NOMO-1 (cell line): ENCODE measurements at regions not wholly inside any gene's neighbourhood (a gene's known extent, or its start where the extent isn't known, plus 50 kb on each side); places are given as distances from the start of the nearest gene placed in this dataset.
A peak's percentile ranks its signal among the peaks of the same experiment; 100 is the strongest.

Source experiments
- DNase-seq, 2 experiments: peaks; one replicate each; lab custom pipeline; 2025; ENCODE audit not compliant: unreplicated experiment in 2 of 2; lab: John Stamatoyannopoulos, UW

DNA sequence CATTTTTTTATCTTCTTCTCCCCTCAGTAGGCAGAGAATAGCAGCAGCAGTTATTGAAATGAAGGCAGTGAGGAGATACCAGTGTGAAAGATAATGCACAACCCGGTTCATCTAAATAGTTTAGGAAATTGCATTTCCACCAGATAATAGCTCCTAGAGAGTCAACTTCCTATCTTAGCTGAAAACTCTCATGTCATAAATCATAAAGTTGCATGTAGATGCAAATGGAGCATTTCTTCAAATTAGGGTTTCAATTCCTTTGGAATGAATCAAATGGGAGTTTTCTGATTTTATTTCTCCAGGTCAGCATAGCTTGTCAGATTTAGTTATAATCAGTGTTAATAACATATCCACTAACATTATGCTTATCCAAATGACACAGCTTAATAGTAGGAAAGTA lies 335.3 kb downstream of the CNTNAP4 start:
- no peak for DNase-seq

- DNase-seq = no peak
Measured at GRCh38 chr16:76614269-76614668, 337.1 kb downstream of the CNTNAP4 start.

GRCh38 chr16:76622876-76623275 lies 345.7 kb downstream of the CNTNAP4 start:
- DNase-seq = no peak

DNA sequence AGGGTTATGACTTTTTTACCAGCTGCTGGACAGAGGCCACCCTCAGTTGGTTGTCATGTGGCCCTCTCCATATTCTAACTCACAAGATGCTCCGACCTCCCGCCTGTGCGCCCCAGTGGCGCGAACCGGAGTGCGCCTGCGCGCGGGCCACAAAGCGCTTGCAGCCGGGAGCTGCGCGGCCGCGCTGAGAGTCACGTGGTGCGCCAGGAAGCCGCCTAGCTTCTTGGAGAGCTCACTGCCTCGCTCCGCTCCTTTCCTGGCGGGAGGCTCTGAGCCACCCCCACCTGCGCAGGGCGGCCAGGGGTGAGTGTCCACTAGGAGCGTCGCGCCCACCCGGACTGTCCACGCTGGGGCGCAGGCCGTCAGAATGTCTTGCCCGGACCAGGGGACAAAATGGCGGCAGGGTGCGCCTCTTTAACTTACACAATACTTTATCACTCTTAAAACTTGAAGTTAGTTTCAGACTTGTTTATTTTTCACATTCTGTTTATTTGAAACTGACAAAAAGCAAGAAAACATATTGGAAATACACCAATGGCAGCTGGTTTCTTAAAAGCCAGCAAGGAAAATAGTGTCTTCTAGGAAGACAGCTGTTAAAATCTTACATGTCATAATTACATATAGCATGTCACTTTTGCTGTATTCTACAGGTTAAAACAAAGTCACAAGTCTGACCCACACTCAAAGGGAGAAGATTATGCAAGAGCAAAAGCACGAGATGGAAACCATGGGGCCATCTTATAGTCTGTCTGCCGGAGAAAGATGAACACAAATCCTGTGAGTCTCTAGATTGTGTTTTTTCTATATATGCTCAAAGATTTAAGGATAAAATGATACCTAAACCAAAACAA lies 357.9 kb downstream of the CNTNAP4 start:
- no peak for DNase-seq

GRCh38 chr16:76639685-76640289 lies 362.6 kb downstream of the CNTNAP4 start:
- DNase-seq = peak; percentile 7

DNA sequence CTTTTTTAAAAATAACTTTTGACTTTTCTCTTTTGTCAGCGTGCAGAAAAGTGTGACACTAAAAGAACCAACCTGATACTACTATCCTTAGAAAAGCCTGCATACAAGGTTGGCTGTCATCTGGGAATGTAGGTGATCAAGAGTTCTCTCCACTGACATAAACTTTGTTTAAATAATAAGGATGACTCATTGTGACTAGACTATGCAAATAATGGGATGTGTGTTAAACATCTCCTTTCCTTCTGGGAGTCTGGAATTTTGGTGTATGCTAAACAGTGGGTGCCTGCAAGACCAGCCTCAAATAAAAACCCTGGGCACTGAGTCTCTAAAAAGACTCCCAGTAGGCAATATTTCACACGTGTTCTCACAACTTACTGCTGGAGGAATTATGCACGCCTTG lies 373.4 kb downstream of the CNTNAP4 start:
- DNase-seq = no peak

DNA sequence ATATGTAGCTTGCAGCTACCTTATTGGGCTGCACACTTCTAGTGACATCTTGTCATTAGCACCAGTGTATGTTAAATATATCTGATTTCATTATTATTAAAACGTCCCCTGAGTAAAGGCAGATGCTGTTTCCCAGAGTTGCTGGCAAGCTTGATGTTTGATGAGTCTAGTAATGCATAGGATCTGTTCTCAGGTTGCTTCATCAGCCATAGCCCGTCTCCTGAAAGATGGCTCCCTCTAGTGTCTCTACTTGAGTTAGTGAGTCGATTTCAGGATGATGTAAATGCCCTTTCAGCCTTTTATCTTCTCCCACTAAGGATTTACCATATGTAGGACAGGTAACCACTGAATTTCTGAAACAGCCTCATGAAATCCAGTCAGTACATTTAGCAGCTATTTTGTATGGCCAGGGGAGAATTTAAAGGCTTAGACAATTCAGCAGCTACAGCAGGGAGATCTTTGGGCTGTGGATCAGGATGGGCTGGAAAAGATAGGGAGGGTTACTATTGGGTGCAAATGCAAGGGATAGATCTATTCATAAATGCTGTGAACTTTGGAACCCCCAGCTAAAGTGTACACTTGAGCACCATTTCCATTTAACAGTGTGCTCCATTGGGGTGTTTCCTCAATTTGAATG lies 376.3 kb downstream of the CNTNAP4 start:
- peak; percentile 5 to 57 for DNase-seq

GRCh38 chr16:76654088-76654820 lies 377.1 kb downstream of the CNTNAP4 start:
- no peak for DNase-seq

GRCh38 chr16:76656994-76657393 lies 379.8 kb downstream of the CNTNAP4 start:
- DNase-seq = no peak

DNA sequence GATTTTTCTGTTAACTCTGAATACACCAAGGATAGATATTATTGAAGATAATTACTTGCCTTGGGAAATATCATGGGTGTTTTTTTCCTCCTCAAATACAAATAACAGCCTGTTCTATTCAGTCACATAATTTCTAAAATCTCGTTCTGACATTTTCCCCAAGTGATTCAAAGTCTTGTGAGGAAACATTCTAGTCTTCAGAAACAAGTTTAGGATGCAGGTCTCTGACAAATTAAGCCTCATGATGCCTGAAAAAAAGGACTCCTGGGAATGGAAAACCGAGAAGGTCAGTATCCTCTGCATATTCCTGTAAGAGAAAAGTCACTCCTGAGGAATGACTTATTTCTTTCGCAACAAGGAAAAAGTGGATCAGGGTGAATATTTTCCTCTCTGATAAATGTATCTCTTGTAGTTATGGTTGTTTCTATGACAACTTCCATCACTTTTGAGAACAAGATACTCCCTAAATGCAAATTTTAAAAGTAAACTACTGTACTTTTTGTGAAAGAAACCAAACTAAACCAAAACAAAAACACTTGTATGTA lies 384.6 kb downstream of the CNTNAP4 start:
- DNase-seq = no peak

DNA sequence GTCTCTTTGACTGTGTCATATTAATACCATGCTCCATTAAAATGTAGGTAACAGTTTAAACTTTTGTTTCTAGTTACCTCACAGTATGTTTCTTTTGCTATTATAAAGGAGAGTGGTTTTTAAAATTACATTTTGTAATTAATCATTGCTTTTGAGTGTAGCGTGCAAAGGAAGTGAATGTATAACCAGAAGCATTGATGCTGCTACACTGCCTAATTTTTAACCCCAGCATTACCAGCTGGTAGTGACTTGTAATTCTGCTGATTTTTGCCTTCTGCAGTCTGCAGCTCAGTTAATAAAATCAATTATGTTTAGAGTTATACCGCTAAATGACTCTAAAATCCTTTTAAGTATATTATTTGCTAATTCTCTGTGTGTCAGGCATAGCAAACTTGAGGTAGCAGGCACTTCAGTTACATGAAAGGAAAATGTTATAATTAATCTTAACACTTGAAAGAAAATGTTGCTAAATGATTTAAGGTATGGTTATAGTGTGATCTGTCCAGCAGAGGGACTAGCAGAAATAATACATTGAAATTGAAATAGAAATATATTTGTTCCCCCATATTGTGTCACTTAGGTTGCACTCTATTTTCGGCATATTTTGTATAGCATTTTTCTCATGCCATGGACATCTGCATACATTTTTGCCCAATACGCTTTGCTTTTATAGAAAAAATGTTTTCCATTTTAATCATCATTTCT lies 388.5 kb downstream of the CNTNAP4 start:
- no peak for DNase-seq

GRCh38 chr16:76668207-76668725 lies 391.1 kb downstream of the CNTNAP4 start:
- peak; percentile 1 to 7 for DNase-seq

DNA sequence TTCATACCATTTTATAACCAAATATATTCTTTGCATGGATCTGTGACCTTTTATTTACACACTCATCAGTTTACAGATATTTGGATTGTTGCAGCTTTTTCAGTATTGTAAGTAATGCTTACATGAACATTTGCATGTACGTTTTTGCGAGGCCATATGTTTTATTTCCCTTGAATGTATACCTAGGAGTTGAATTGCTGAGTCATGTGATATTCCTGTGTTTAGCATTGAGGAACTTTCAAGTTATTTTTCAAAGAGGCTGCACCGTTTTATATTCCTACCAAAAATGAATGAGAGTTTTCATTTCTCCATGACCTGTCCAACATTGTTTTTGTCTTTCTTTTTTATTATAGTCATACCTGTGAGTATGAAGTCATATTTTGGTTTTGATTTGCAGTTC lies 392.1 kb downstream of the CNTNAP4 start:
- no peak for DNase-seq

- no peak for DNase-seq
Measured at GRCh38 chr16:76670125-76670857, 393.1 kb downstream of the CNTNAP4 start.

DNA sequence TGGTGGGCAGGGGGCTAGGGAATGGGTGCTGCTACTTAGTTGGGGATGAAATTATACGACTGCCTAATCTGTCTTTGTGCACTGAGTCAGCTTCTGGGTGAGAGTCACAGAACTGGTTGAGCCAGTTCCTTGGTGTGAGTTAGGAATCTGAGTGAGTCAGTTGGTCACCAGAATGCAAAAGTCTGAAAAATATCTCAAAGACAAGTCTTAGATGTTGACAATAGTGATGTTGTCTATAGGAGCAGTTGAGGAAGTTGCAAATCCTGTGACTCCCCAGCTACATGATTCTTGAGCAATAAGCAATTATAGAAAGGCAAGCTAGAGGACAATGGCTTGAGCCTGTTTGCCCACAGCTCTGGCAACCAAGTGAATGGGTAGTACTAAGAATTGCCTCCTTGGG lies 399.2 kb downstream of the CNTNAP4 start:
- peak in 1 of 2 experiments; percentile 15 for DNase-seq

DNA sequence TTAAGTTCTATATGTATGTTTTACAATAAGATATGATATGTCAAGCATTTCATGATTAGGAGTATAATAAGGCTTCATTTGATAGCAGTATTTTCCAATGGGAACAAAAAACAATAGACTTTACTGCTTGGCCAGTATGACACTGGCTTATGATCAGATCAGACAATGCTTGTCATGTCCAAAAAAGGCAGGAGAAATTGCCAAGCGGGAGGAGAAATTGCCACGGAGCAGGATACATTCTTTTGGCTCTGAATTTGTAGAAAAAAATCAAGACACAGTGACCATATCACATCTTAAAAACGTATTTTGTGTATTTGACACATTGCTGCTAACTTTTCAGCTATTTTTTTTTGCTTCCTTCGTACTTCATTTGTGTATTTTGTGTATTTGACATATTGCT lies 404.1 kb downstream of the CNTNAP4 start:
- no peak for DNase-seq

- no peak for DNase-seq
Measured at GRCh38 chr16:76683051-76683450, 405.9 kb downstream of the CNTNAP4 start.

GRCh38 chr16:76696876-76697275 lies 419.7 kb downstream of the CNTNAP4 start:
- DNase-seq = no peak

DNA sequence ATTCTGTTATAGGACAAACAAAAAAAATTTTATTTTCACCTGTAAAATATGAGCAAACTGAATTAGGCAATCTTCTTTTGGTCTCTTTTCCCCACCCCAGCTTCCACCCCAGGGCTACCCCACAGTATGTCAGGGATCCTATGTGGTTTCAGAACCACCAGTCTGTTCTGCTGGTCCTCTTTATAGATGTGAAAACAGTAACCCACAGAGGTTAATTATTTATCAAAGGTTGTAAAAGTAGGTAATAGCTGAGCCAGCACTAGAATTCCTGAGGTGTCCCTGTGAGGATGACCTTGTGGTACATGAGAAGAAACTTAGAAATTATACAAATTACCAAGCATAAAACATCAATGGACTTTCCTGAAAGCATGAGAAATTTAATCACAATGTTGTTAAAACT lies 428.7 kb downstream of the CNTNAP4 start:
- no peak for DNase-seq
